K562 (cell line): ENCODE measurements at regions not wholly inside any gene's neighbourhood (a gene's known extent, or its start where the extent isn't known, plus 50 kb on each side); places are given as distances from the start of the nearest gene placed in this dataset.

Experiments used
- ATAC-seq: fragments of 200-7000 bp; cut with Tn5 transposase; 3 replicates; pipeline ENCODE4 v1.9.1; 2020; ENCODE audit warnings: moderate library complexity
- BruUV-seq: library from RNA; stranded (reverse); fragments of 400-500 nt; replicated peaks from 2 replicates; lab custom pipeline; 2021; lab: Mats Ljungman, UMichigan
- CTCF ChIA-PET: fragments of 300-600 bp; formaldehyde crosslinking; extraction: SDS; loops from one replicate; lab custom pipeline; 2021; ENCODE audit warnings: low intra/inter-chr PET ratio; lab: Yijun Ruan, JAX
- POLR2A ChIA-PET: fragments of 300-600, 350-650 bp; sonication (Branson Sonifier 250); formaldehyde crosslinking; extraction: SDS; loops from one replicate; lab custom pipeline; 2021; ENCODE audit warnings: antibody characterized with exemption, inconsistent platforms; lab: Yijun Ruan, JAX
- DNase-seq, 4 experiments: peaks; one replicate each; pipeline versions ENCODE4 v3.0.0 to v3.0.0-alpha.2; 2011 to 2018; ENCODE audit warnings: low spot score in 3 of 4, mixed read lengths in 3 of 4; ENCODE audit errors: extremely low read depth in 1 of 4
- FAIRE-seq: peaks from 2 replicates; lab custom pipeline; 2011; peaks lifted over from hg19 to GRCh38; lab: Jason Lieb, UNC
- H2AFZ ChIP-seq: 2 replicates; pipeline ENCODE4 v1.6.0; 2011; ENCODE audit warnings: low read depth, low read length, control low read depth, inconsistent platforms
- H3K27ac ChIP-seq: fragments of 200-600 bp; 3 replicates; pipeline ENCODE4 v1.8.0; 2011; ENCODE audit warnings: low read depth, mild to moderate bottlenecking, control low read depth, inconsistent platforms, low read length, moderate library complexity, mixed read lengths; ENCODE audit errors: extremely low read depth
- H3K27me3 ChIP-seq, 2 experiments: fragments of 300-600 bp in 1 of 2; 2 replicates in 1 of 2; 3 replicates in 1 of 2; pipeline versions ENCODE4 v1.6.0 to v1.8.0; 2011; ENCODE audit warnings: inconsistent platforms in 2 of 2, low read length in 2 of 2, mild to moderate bottlenecking in 1 of 2, mixed read lengths in 1 of 2, moderate library complexity in 1 of 2; ENCODE audit not compliant: control insufficient read depth in 2 of 2, insufficient read depth in 2 of 2
- H3K36me3 ChIP-seq: fragments of 300-600 bp; 3 replicates; pipeline ENCODE4 v1.8.0; 2011; ENCODE audit warnings: mild to moderate bottlenecking, low read length, inconsistent platforms; ENCODE audit not compliant: control insufficient read depth, insufficient read depth
- H3K4me1 ChIP-seq, 2 experiments: fragments of 200-600 bp in 1 of 2; replicated peaks in 1 of 2; 2 replicates in 1 of 2; 3 replicates in 1 of 2; pipeline versions ENCODE4 v1.5.1 to v1.8.0; 2011; ENCODE audit warnings: inconsistent platforms in 2 of 2, low read length in 2 of 2, mild to moderate bottlenecking in 1 of 2, mixed read lengths in 1 of 2, moderate library complexity in 1 of 2; ENCODE audit not compliant: control insufficient read depth in 2 of 2, insufficient read depth in 2 of 2
- H3K4me2 ChIP-seq: 2 replicates; pipeline ENCODE4 v1.6.1; 2011; ENCODE audit warnings: low read length, control low read depth, inconsistent platforms, mixed read lengths; ENCODE audit not compliant: insufficient read depth
- H3K4me3 ChIP-seq: fragments of 200-600 bp; sonication (generic), shearing (Covaris generic); 2 replicates; pipeline ENCODE4 v1.5.1; 2016; ENCODE audit warnings: control low read depth, inconsistent platforms
- H3K79me2 ChIP-seq: fragments of 200-600 bp; 3 replicates; pipeline ENCODE4 v1.8.0; 2011; ENCODE audit warnings: low read length, inconsistent platforms; ENCODE audit not compliant: control insufficient read depth, insufficient read depth
- H3K9ac ChIP-seq, 2 experiments: 2 replicates each; pipeline versions ENCODE4 v1.6.0 to v1.6.1; 2011; ENCODE audit warnings: low read depth in 2 of 2, low read length in 2 of 2, control low read depth in 1 of 2, inconsistent platforms in 1 of 2, mild to moderate bottlenecking in 1 of 2, mixed read lengths in 1 of 2; ENCODE audit not compliant: insufficient read depth in 1 of 2
- H3K9me1 ChIP-seq: one replicate; pipeline ENCODE4 v1.6.0; 2011; ENCODE audit warnings: inconsistent platforms, mild to moderate bottlenecking, low read length, moderate library complexity; ENCODE audit not compliant: control insufficient read depth, insufficient read depth
- H3K9me3 ChIP-seq: replicated peaks from 2 replicates; pipeline ENCODE4 v1.5.1; 2011; ENCODE audit warnings: low read depth, low read length, inconsistent platforms; ENCODE audit not compliant: control insufficient read depth, insufficient read depth
- H4K20me1 ChIP-seq: replicated peaks from 2 replicates; pipeline ENCODE4 v1.6.1; 2011; ENCODE audit warnings: low read length, inconsistent platforms, mixed read lengths; ENCODE audit not compliant: control insufficient read depth, insufficient read depth
- ATF2 ChIP-seq: sonication (generic); formaldehyde crosslinking; IDR thresholded peaks from 2 replicates; pipeline ENCODE4 v1.8.1; 2022; ENCODE audit warnings: missing genetic modification reagents
- FOXA1 ChIP-seq: fragments of 450-650 bp; IDR thresholded peaks from 2 replicates; pipeline ENCODE4 v1.6.1; 2016; ENCODE audit warnings: mild to moderate bottlenecking, borderline replicate concordance
- MNT ChIP-seq, 2 experiments: fragments of 450-650 bp; conservative IDR thresholded peaks; 2 replicates each; pipeline ENCODE4 v1.6.1; 2017; ENCODE audit warnings: mild to moderate bottlenecking in 2 of 2, moderate library complexity in 2 of 2
- NR4A1 ChIP-seq, 2 experiments: fragments of 250-450 bp in 1 of 2; fragments of 450-650 bp in 1 of 2; sonication (Bioruptor Pico) in 1 of 2; IDR thresholded peaks; 2 replicates each; pipeline versions ENCODE4 v1.4.0 to v1.6.1; 2016 to 2020; ENCODE audit warnings: mild to moderate bottlenecking in 2 of 2, missing compliant biosample characterization in 1 of 2, missing genetic modification characterization in 1 of 2, moderate library complexity in 1 of 2
- PML ChIP-seq: IDR thresholded peaks from 2 replicates; pipeline ENCODE4 v1.6.1; 2012; ENCODE audit warnings: low read length, inconsistent platforms
- PURB ChIP-seq: sonication (generic); formaldehyde crosslinking; IDR thresholded peaks from 2 replicates; pipeline ENCODE4 v1.9.0; 2021; ENCODE audit warnings: low read depth, mild to moderate bottlenecking, missing genetic modification reagents
- RFX1 ChIP-seq: fragments of 450-650 bp; IDR thresholded peaks from 2 replicates; pipeline ENCODE4 v1.6.1; 2016; ENCODE audit warnings: mild to moderate bottlenecking, moderate library complexity
- SIRT6 ChIP-seq: IDR thresholded peaks from one replicate; pipeline ENCODE4 v1.6.1; 2012; ENCODE audit warnings: low read depth, mild to moderate bottlenecking, control low read depth, inconsistent platforms, low read length, moderate library complexity
- TBP ChIP-seq: optimal IDR thresholded peaks from 2 replicates; pipeline ENCODE3; 2011; ENCODE audit warnings: low read depth, low read length, improper control_type of control experiment
- ZBTB7A ChIP-seq: IDR thresholded peaks from 2 replicates; pipeline ENCODE4 v1.6.1; 2011; ENCODE audit warnings: low read depth, mild to moderate bottlenecking, low read length, moderate library complexity, borderline replicate concordance; ENCODE audit not compliant: control insufficient read depth
- ZBTB8A ChIP-seq: fragments of 450-650 bp; IDR thresholded peaks from 2 replicates; pipeline ENCODE4 v1.6.1; 2018; ENCODE audit warnings: mild to moderate bottlenecking, moderate library complexity; ENCODE audit not compliant: partially characterized antibody
- ZNF408 ChIP-seq: fragments of 250-450 bp; sonication (Bioruptor Pico); IDR thresholded peaks from 2 replicates; pipeline ENCODE4 v1.4.0; 2020; ENCODE audit warnings: low read depth, mild to moderate bottlenecking, moderate library complexity
- ZNF589 ChIP-seq: fragments of 200-800 bp; sonication (Bioruptor generic); IDR thresholded peaks from 2 replicates; pipeline ENCODE4 v1.6.1; 2016; ENCODE audit warnings: low read depth, missing genetic modification characterization, missing compliant biosample characterization
- ZNF699 ChIP-seq: fragments of 250-450 bp; sonication (Bioruptor Pico); IDR thresholded peaks from 2 replicates; pipeline ENCODE4 v1.8.0; 2021; ENCODE audit warnings: mild to moderate bottlenecking, moderate library complexity; ENCODE audit not compliant: insufficient replicate concordance
- ZNF740 ChIP-seq, 3 experiments: fragments of 200-800 bp in 1 of 3; sonication (Bioruptor generic) in 1 of 3; sonication (generic) in 1 of 3; formaldehyde crosslinking in 1 of 3; IDR thresholded peaks; 2 replicates each; pipeline versions ENCODE4 v1.6.1 to v1.8.0; 2016 to 2022; ENCODE audit warnings: mild to moderate bottlenecking in 2 of 3, missing compliant biosample characterization in 2 of 3, missing genetic modification characterization in 2 of 3, missing genetic modification reagents in 1 of 3
- ZNF79 ChIP-seq: fragments of 250-450 bp; sonication (Bioruptor Pico); IDR thresholded peaks from 2 replicates; pipeline ENCODE4 v1.4.0; 2020; ENCODE audit warnings: low read depth, mild to moderate bottlenecking, moderate library complexity
- whole genome bisulfite sequencing: fragments of 100-300 bp; shearing (Covaris generic); methylation state at CpG from one replicate; pipeline ENCODE4 v1.1.6; 2016; ENCODE audit warnings: low coverage, mixed read lengths; ENCODE audit not compliant: insufficient coverage; ENCODE audit errors: missing lambda C conversion rate; 5-methylcytosine and 5-hydroxymethylcytosine counted together
- in situ Hi-C: fragments of 300-500 bp; cut with MboI; formaldehyde crosslinking; loops from 4 replicates; pipeline ENCODE4 v1.15.0; 2018; ENCODE audit warnings: inconsistent platforms, mixed read lengths
- intact Hi-C: fragments of 100-400 bp; cut with micrococcal nuclease; formaldehyde crosslinking; loops from 2 replicates; pipeline ENCODE4 v1.14.2; 2022

- POLR2A ChIA-PET = interaction anchor here (0.5 to 9.3 kb wide), 13 partner anchors 9 to 1099 kb away, joined by 3 to 726 read pairs (median 14); a partner anchor contains a TSS
- H3K4me1 ChIP-seq = peaks cover 0 to 9% of the 10 kb centered on the region in 2 experiments; a peak in 3 of 5 replicates
- TF ChIP-seq RFX1 (no peak), MNT (conservative IDR thresholded peaks at IDR 0.05) (0 out of 4 replicates have a peak, but pooled peaks of 1 of the 2 experiments have one; percentile 19), FOXA1 (no peak), NR4A1 (CRISPR knock-in tag; IDR thresholded peaks at IDR 0.05) (no peak), NR4A1 (tag; IDR thresholded peaks at IDR 0.05) (no peak), ZNF79 (CRISPR knock-in tag) (0 out of 2 replicates have a peak, but pooled peaks have one; percentile 14), ZNF740 (CRISPR knock-in tag; IDR thresholded peaks at IDR 0.05) (peak; percentile 59; the same call in 1 of the 2 replicates), ZNF740 (tag; IDR thresholded peaks at IDR 0.05) (no peak), PML (no peak), ATF2 (CRISPR knock-in tag) (no peak), ZNF408 (CRISPR knock-in tag) (no peak), ZNF699 (CRISPR knock-in tag) (no peak), PURB (CRISPR knock-in tag) (no peak), ZNF589 (CRISPR knock-in tag) (no peak), SIRT6 (no peak), ZBTB7A (no peak), TBP (no peak), ZBTB8A (no peak)
Observed at GRCh38 chr6:27130668-27131428, 116.7 kb upstream of the PRSS16 start.

More at GRCh38 chr6:27130668-27131428, 116.7 kb upstream of the PRSS16 start:
- peak overlapping the region; percentile 93 for H3K4me2 ChIP-seq
- H3K27me3 ChIP-seq = no peaks in the 10 kb centered on the region
- intact Hi-C loops (loop anchor here (10.0 kb wide), 1 partner anchor 796 kb away; no protein-coding TSS in a partner anchor), in situ Hi-C loops (loop anchor here (5.0 kb wide), 3 partner anchors 934 to 1099 kb away; a partner anchor contains a TSS)
- H3K9me3 ChIP-seq = no peaks in the 10 kb centered on the region
- FAIRE-seq = no peak
- BruUV-seq = no TSS peak
- H3K79me2 ChIP-seq = peaks cover 97% of the 10 kb centered on the region
- H3K9me1 ChIP-seq = no peaks in the 10 kb centered on the region
- peaks cover 11% of the 10 kb centered on the region; the same call in 1 of the 2 replicates for H4K20me1 ChIP-seq
- no peak overlapping the region for H2AFZ ChIP-seq
- H3K36me3 ChIP-seq = peaks cover 51% of the 10 kb centered on the region
- WGBS = under 1% methylated on average over 7 of the region's 7 CpGs
- ATAC-seq = no peak
- H3K9ac ChIP-seq = peak overlapping the region; percentile 90 to 99
- peak overlapping the region; percentile 98 for H3K27ac ChIP-seq
- H3K4me3 ChIP-seq = peak overlapping the region; percentile 72
- CTCF ChIA-PET = interaction anchor here (0.6 to 1.1 kb wide), 3 partner anchors 26 to 1029 kb away, joined by 3 to 4 read pairs (median 3); no protein-coding TSS in a partner anchor
- DNase-seq = peak in 1 of 4 experiments; percentile 48
